Kidney (tissue), 13 donors: ENCODE measurements at regions not wholly inside any gene's neighbourhood (a gene's known extent, or its start where the extent isn't known, plus 50 kb on each side); places are given as distances from the start of the nearest gene placed in this dataset.
"Not testable (repeated sequence)": the region's sequence is repeated elsewhere in the genome, so short reads cannot be mapped to it uniquely, and the experiment has no call there.

Experiments used
- DNase-seq, 5 donors: peaks; one replicate each; pipeline ENCODE4 v3.0.0-alpha.2; 2013 to 2020
- FAIRE-seq: peaks from 2 replicates; lab custom pipeline; 2012; peaks lifted over from hg19 to GRCh38; lab: Jason Lieb, UNC
- H3K27ac ChIP-seq, 2 donors: one replicate each; pipeline ENCODE4 v1.7.0; 2013; ENCODE audit warnings: low read depth in 2 of 2, low read length in 2 of 2, inconsistent platforms in 1 of 2
- H3K27me3 ChIP-seq: one replicate; pipeline ENCODE4 v1.7.1; 2013; ENCODE audit warnings: low read length, inconsistent platforms; ENCODE audit not compliant: control insufficient read depth, insufficient read depth
- H3K36me3 ChIP-seq, 3 donors: one replicate each; pipeline versions ENCODE4 v1.7.0 to v1.7.1; 2013; ENCODE audit warnings: low read length in 3 of 3, control low read depth in 1 of 3, inconsistent platforms in 1 of 3; ENCODE audit not compliant: insufficient read depth in 3 of 3, control insufficient read depth in 2 of 3
- H3K4me1 ChIP-seq, 3 donors: one replicate each; pipeline versions ENCODE4 v1.7.0 to v1.7.1; 2013; ENCODE audit warnings: low read length in 3 of 3, inconsistent platforms in 1 of 3, low read depth in 1 of 3; ENCODE audit not compliant: control insufficient read depth in 2 of 3, insufficient read depth in 2 of 3
- H3K4me3 ChIP-seq, 3 donors: one replicate each; pipeline versions ENCODE4 v1.7.0 to v1.8.1; 2013; ENCODE audit warnings: low read length in 3 of 3, control low read depth in 1 of 3, inconsistent platforms in 1 of 3
- H3K9ac ChIP-seq, 3 donors: one replicate each; pipeline versions ENCODE4 v1.7.0 to v1.7.1; 2013; ENCODE audit warnings: low read length in 3 of 3, control low read depth in 1 of 3, inconsistent platforms in 1 of 3
- H3K9me3 ChIP-seq, 3 donors: one replicate each; pipeline versions ENCODE4 v1.7.0 to v1.7.1; 2013; ENCODE audit warnings: low read length in 3 of 3, control low read depth in 1 of 3, inconsistent platforms in 1 of 3; ENCODE audit not compliant: control insufficient read depth in 2 of 3, insufficient read depth in 1 of 3
- CTCF ChIP-seq: IDR thresholded peaks from 3 replicates; pipeline ENCODE4 v1.5.1; 2012; ENCODE audit warnings: mild to moderate bottlenecking, moderate library complexity, borderline replicate concordance; ENCODE audit not compliant: insufficient read depth; ENCODE audit errors: extremely low read depth
- intact Hi-C: fragments of 100-400 bp; cut with DNase I; formaldehyde crosslinking; loops from one replicate; pipeline ENCODE4 v1.11.1; 2022
- donor health status: control.
- donor health status: control.
- donor health status: control.
- donor health status: control.
- donor health status: control.
- donor health status: DM: yes; HTN: yes; CAD: no.
- donor health status: Normal renal cell carcinoma (clear cell type).

- intact Hi-C loops: no loop called here
- no peak overlapping the region for H3K27ac ChIP-seq
- TF ChIP-seq CTCF: no peak
- H3K36me3 ChIP-seq: no peaks in the 10 kb centered on the region
- H3K9me3 ChIP-seq: no peaks in the 10 kb centered on the region
- DNase-seq: no peak
- H3K4me1 ChIP-seq: no peaks in the 10 kb centered on the region
- H3K4me3 ChIP-seq: no peak overlapping the region
- no peak for FAIRE-seq
- H3K9ac ChIP-seq: no peak overlapping the region
- no peaks in the 10 kb centered on the region for H3K27me3 ChIP-seq
These were observed 428.9 kb upstream of the RAB6C start for GRCh38 chr2:129550536-129550935.

GRCh38 chr2:129554373-129554772, 425.1 kb upstream of the RAB6C start:
- intact Hi-C loops: no loop called here
- no peaks in the 10 kb centered on the region for H3K27me3 ChIP-seq
- no peak overlapping the region for H3K27ac ChIP-seq
- H3K4me3 ChIP-seq: no peak overlapping the region
- no peak overlapping the region for H3K9ac ChIP-seq
- DNase-seq: no peak
- no peaks in the 10 kb centered on the region for H3K9me3 ChIP-seq
- no peaks in the 10 kb centered on the region for H3K36me3 ChIP-seq
- no peak for FAIRE-seq
- no peaks in the 10 kb centered on the region for H3K4me1 ChIP-seq
- no peak for TF ChIP-seq CTCF

GRCh38 chr2:129559101-129559500, 420.4 kb upstream of the RAB6C start:
- Histone ChIP-seq H3K27ac (no peak overlapping the region), H3K27me3 (no peaks in the 10 kb centered on the region), H3K4me1 (no peaks in the 10 kb centered on the region), H3K36me3 (no peaks in the 10 kb centered on the region), H3K9me3 (no peaks in the 10 kb centered on the region), H3K4me3 (no peak overlapping the region), H3K9ac (no peak overlapping the region)
- FAIRE-seq (no peak), DNase-seq (no peak)
- TF ChIP-seq CTCF: no peak
- intact Hi-C loops: no loop called here

DNA sequence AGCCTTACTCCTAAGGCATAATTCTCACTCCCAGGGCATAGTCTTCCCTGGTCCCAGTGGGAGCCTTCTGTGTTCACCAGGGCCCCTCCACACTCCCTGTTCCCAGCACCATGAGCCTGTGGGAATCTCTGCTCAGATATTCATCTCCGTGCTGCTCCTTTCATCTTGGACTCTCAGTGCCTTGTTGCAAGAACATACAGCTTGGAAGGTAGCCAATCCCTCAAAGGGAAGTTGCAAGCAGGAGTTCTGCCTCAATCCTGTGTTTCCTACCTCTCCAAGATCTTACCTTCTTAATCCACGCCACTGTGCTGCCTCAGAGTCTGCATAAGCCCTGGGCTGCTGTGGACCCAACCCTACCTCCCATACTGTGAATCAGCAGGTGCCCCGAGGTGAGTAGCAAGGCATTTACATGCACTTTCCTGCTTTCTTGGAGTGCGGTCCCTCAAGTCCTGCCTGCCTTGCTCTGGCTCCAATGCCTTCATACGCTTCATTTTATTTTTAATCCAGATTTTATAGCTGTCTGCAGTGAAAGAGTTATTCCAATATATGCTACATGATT, 413.8 kb upstream of the RAB6C start:
- no peak for FAIRE-seq
- DNase-seq: peak in 1 of 5 donors; percentile 24
- intact Hi-C loops: no loop called here

GRCh38 chr2:129570812-129571211, 408.7 kb upstream of the RAB6C start:
- DNase-seq, H3K27ac ChIP-seq, intact Hi-C loops, FAIRE-seq, H3K36me3 ChIP-seq, H3K4me1 ChIP-seq, H3K9ac ChIP-seq, H3K9me3 ChIP-seq, H3K27me3 ChIP-seq, H3K4me3 ChIP-seq: not testable (repeated sequence)

More for the DNA sequence above, 413.8 kb upstream of the RAB6C start:
- Histone ChIP-seq H3K4me3 (no peak overlapping the region), H3K27ac (no peak overlapping the region), H3K9me3 (peaks cover 0 to 2% (median 1%) of the 10 kb centered on the region in 3 donors), H3K4me1 (no peaks in the 10 kb centered on the region), H3K27me3 (no peaks in the 10 kb centered on the region), H3K9ac (no peak overlapping the region), H3K36me3 (no peaks in the 10 kb centered on the region)
- TF ChIP-seq CTCF: no peak
